GM23338 (cell line): ENCODE measurements at regions not wholly inside any gene's neighbourhood (a gene's known extent, or its start where the extent isn't known, plus 50 kb on each side); places are given as distances from the start of the nearest gene placed in this dataset.

Experiments
- ATAC-seq: fragments of 200-7000 bp; cut with Tn5 transposase; 3 replicates; pipeline ENCODE4 v1.9.1; 2020
- DNase-seq: peaks from one replicate; pipeline ENCODE4 v3.0.0-alpha.2; 2015; ENCODE audit warnings: low spot score
- H2AFZ ChIP-seq: fragments of 200-600 bp; sonication (generic); 2 replicates; pipeline ENCODE4 v1.8.0; 2016; ENCODE audit warnings: antibody characterized with exemption, mild to moderate bottlenecking, moderate library complexity
- H3F3A ChIP-seq: fragments of 200-600 bp; sonication (generic); replicated peaks from 2 replicates; pipeline ENCODE4 v1.8.0; 2017; ENCODE audit warnings: antibody characterized with exemption, mixed run types, low read depth
- H3K27ac ChIP-seq: fragments of 200-600 bp; sonication (generic); 2 replicates; pipeline ENCODE4 v1.6.1; 2016; ENCODE audit warnings: low read depth
- H3K27me3 ChIP-seq: fragments of 200-600 bp; sonication (generic); 2 replicates; pipeline ENCODE4 v1.8.0; 2016; ENCODE audit warnings: mild to moderate bottlenecking, mixed run types, moderate library complexity; ENCODE audit not compliant: insufficient read depth
- H3K36me3 ChIP-seq: fragments of 200-600 bp; sonication (generic); 2 replicates; pipeline ENCODE4 v1.8.0; 2016; ENCODE audit warnings: mild to moderate bottlenecking; ENCODE audit not compliant: insufficient read depth
- H3K4me1 ChIP-seq: fragments of 200-600 bp; sonication (generic); 2 replicates; pipeline ENCODE4 v1.8.0; 2016; ENCODE audit warnings: mild to moderate bottlenecking, moderate library complexity; ENCODE audit not compliant: insufficient read depth
- H3K4me2 ChIP-seq: fragments of 200-600 bp; sonication (generic); 2 replicates; pipeline ENCODE4 v1.7.1; 2017; ENCODE audit warnings: mixed run types
- H3K4me3 ChIP-seq: fragments of 200-600 bp; sonication (generic); 2 replicates; pipeline ENCODE4 v1.6.1; 2016; ENCODE audit warnings: mixed run types
- H3K79me2 ChIP-seq: fragments of 200-600 bp; sonication (generic); replicated peaks from 2 replicates; pipeline ENCODE4 v1.8.0; 2017; ENCODE audit warnings: mild to moderate bottlenecking; ENCODE audit not compliant: insufficient read depth
- H3K9me2 ChIP-seq: fragments of 200-600 bp; sonication (generic); 2 replicates; pipeline ENCODE4 v1.8.0; 2017; ENCODE audit not compliant: insufficient read depth
- H4K20me1 ChIP-seq: fragments of 200-600 bp; sonication (generic); replicated peaks from 2 replicates; pipeline ENCODE4 v1.8.0; 2017; ENCODE audit warnings: mild to moderate bottlenecking; ENCODE audit not compliant: insufficient read depth
- H3K27ac Mint-ChIP-seq: 2 replicates; pipeline ENCODE4 v1.8.0; 2020; ENCODE audit warnings: inconsistent platforms, mild to moderate bottlenecking, moderate library complexity, mixed read lengths
- H3K27me3 Mint-ChIP-seq: 3 replicates; pipeline ENCODE4 v1.8.0; 2022; ENCODE audit warnings: low read depth, mild to moderate bottlenecking, moderate library complexity, mixed read lengths, inconsistent platforms; ENCODE audit not compliant: insufficient read depth, poor library complexity
- H3K36me3 Mint-ChIP-seq: 3 replicates; pipeline ENCODE4 v1.8.0; 2021; ENCODE audit warnings: low read depth, mild to moderate bottlenecking, inconsistent platforms, moderate library complexity, mixed read lengths
- H3K4me1 Mint-ChIP-seq: 3 replicates; pipeline ENCODE4 v1.8.0; 2020; ENCODE audit warnings: mild to moderate bottlenecking, inconsistent platforms, mixed read lengths
- H3K4me3 Mint-ChIP-seq: 3 replicates; pipeline ENCODE4 v1.8.0; 2021; ENCODE audit warnings: moderate library complexity, mild to moderate bottlenecking, inconsistent platforms, mixed read lengths
- H3K9me3 Mint-ChIP-seq: 3 replicates; pipeline ENCODE4 v1.8.0; 2020; ENCODE audit warnings: moderate library complexity, mild to moderate bottlenecking, inconsistent platforms, mixed read lengths
- CREB1 ChIP-seq: fragments of 250-450 bp; sonication (Bioruptor Pico); IDR thresholded peaks from 2 replicates; pipeline ENCODE4 v1.5.0; 2020; ENCODE audit warnings: low read depth, mild to moderate bottlenecking, moderate library complexity
- CTCF ChIP-seq, 2 experiments: fragments of 200-600 bp in 1 of 2; sonication (generic) in 1 of 2; conservative IDR thresholded peaks; 2 replicates each; pipeline versions ENCODE4 v1.5.1 to v1.6.1; 2016 to 2017; ENCODE audit warnings: antibody characterized with exemption in 2 of 2, low read depth in 2 of 2, mild to moderate bottlenecking in 2 of 2, moderate library complexity in 1 of 2
- EZH2 ChIP-seq: fragments of 200-600 bp; sonication (generic); IDR thresholded peaks from one replicate; pipeline ENCODE4 v1.8.0; 2017; ENCODE audit warnings: antibody characterized with exemption, mild to moderate bottlenecking, low read depth; ENCODE audit not compliant: unreplicated experiment
- EZH2phosphoT487 ChIP-seq: fragments of 200-600 bp; sonication (generic); IDR thresholded peaks from one replicate; pipeline ENCODE4 v1.8.1; 2018; ENCODE audit warnings: antibody characterized with exemption; ENCODE audit not compliant: unreplicated experiment
- NANOG ChIP-seq: IDR thresholded peaks from 2 replicates; pipeline ENCODE4 v1.6.1; 2016; ENCODE audit warnings: antibody characterized with exemption, borderline replicate concordance
- POLR2AphosphoS5 ChIP-seq: IDR thresholded peaks from 2 replicates; pipeline ENCODE4 v1.6.1; 2016; ENCODE audit warnings: antibody characterized with exemption, low read depth
- REST ChIP-seq: IDR thresholded peaks from one replicate; pipeline ENCODE4 v1.6.1; 2018; ENCODE audit warnings: antibody characterized with exemption; ENCODE audit not compliant: unreplicated experiment
- STAT1 ChIP-seq: IDR thresholded peaks from one replicate; pipeline ENCODE4 v1.6.1; 2016; ENCODE audit warnings: antibody characterized with exemption; ENCODE audit not compliant: unreplicated experiment
- ZNF114 ChIP-seq: fragments of 250-450 bp; sonication (Bioruptor Pico); IDR thresholded peaks from 2 replicates; pipeline ENCODE4 v1.5.0; 2020; ENCODE audit warnings: mild to moderate bottlenecking, moderate library complexity
- ZNF331 ChIP-seq: fragments of 250-450 bp; sonication (Bioruptor Pico); IDR thresholded peaks from 2 replicates; pipeline ENCODE4 v1.5.0; 2020; ENCODE audit warnings: low read depth, mild to moderate bottlenecking, moderate library complexity
- TF ChIP-seq, protein P1 (sequence below): fragments of 250-450 bp; sonication (Bioruptor Pico); IDR thresholded peaks from 2 replicates; pipeline ENCODE4 v1.5.0; 2020; ENCODE audit warnings: mild to moderate bottlenecking, moderate library complexity

DNA sequence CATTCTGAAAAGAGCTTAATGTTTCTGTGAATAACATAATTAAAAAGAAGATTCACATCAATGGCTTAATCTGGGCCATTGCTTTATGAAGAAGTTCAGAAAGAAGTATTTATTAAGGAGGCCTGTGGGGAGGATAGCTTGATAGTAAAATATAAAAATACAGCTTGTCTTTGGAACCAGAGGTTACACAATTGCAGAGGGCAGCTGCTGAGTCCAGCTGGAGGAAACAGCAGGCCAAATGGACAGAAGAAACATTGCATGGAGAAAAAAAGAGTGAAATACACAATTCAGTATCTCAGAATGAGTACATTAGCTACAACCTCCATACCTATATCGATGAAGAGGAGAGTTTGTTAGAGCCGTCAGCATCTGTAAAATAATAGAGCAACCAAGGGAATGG lies 148.0 kb upstream of the NPY2R start (continued):
- TF ChIP-seq EZH2phosphoT487 = no peak
- TF ChIP-seq NANOG = no peak

DNA sequence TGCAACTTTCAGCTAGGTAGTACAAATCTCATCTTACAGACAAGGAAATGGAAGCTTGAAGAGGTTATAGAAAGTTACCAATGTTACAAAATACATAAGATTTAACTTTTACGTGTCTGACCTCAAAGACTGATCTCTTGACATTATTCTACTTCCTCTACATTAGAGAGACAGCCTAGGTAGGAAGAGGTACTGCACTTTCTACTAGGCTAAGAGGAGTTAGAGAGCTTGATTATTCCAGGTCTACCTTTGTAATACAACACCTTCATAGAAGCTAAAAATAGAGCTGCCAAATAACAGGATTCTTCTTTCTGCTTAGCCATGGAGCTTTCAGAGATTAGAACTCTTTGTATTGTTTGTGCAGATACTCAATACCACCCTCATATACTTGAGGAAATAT lies 147.6 kb upstream of the NPY2R start:
- Histone ChIP-seq H3K4me1 (peaks cover 20% of the 10 kb centered on the region), H3K4me2 (no peak overlapping the region), H3K36me3 (no peaks in the 10 kb centered on the region), H3K9me2 (no peaks in the 10 kb centered on the region), H3K4me3 (no peak overlapping the region), H4K20me1 (no peaks in the 10 kb centered on the region), H3F3A (no peaks in the 10 kb centered on the region), H2AFZ (no peak overlapping the region), H3K27me3 (no peaks in the 10 kb centered on the region), H3K79me2 (no peaks in the 10 kb centered on the region), H3K27ac (no peak overlapping the region)
- H3K27ac Mint-ChIP-seq = no peak overlapping the region
- H3K27me3 Mint-ChIP-seq = no peaks in the 10 kb centered on the region
- H3K4me3 Mint-ChIP-seq = no peak overlapping the region
- H3K9me3 Mint-ChIP-seq = no peaks in the 10 kb centered on the region
- DNase-seq (peak; percentile 41), ATAC-seq (peak; percentile 74)
- peaks cover 25% of the 10 kb centered on the region for H3K4me1 Mint-ChIP-seq
- TF ChIP-seq POLR2AphosphoS5 (no peak), ZNF114 (CRISPR knock-in tag) (no peak), EZH2 (no peak), CTCF (conservative IDR thresholded peaks at IDR 0.05; ENCODE audit: low read depth in 2 of 2) (no peak), CREB1 (CRISPR knock-in tag) (no peak), ZNF331 (CRISPR knock-in tag) (no peak), STAT1 (no peak), EZH2phosphoT487 (no peak), REST (no peak)
- TF ChIP-seq, protein P1, sequence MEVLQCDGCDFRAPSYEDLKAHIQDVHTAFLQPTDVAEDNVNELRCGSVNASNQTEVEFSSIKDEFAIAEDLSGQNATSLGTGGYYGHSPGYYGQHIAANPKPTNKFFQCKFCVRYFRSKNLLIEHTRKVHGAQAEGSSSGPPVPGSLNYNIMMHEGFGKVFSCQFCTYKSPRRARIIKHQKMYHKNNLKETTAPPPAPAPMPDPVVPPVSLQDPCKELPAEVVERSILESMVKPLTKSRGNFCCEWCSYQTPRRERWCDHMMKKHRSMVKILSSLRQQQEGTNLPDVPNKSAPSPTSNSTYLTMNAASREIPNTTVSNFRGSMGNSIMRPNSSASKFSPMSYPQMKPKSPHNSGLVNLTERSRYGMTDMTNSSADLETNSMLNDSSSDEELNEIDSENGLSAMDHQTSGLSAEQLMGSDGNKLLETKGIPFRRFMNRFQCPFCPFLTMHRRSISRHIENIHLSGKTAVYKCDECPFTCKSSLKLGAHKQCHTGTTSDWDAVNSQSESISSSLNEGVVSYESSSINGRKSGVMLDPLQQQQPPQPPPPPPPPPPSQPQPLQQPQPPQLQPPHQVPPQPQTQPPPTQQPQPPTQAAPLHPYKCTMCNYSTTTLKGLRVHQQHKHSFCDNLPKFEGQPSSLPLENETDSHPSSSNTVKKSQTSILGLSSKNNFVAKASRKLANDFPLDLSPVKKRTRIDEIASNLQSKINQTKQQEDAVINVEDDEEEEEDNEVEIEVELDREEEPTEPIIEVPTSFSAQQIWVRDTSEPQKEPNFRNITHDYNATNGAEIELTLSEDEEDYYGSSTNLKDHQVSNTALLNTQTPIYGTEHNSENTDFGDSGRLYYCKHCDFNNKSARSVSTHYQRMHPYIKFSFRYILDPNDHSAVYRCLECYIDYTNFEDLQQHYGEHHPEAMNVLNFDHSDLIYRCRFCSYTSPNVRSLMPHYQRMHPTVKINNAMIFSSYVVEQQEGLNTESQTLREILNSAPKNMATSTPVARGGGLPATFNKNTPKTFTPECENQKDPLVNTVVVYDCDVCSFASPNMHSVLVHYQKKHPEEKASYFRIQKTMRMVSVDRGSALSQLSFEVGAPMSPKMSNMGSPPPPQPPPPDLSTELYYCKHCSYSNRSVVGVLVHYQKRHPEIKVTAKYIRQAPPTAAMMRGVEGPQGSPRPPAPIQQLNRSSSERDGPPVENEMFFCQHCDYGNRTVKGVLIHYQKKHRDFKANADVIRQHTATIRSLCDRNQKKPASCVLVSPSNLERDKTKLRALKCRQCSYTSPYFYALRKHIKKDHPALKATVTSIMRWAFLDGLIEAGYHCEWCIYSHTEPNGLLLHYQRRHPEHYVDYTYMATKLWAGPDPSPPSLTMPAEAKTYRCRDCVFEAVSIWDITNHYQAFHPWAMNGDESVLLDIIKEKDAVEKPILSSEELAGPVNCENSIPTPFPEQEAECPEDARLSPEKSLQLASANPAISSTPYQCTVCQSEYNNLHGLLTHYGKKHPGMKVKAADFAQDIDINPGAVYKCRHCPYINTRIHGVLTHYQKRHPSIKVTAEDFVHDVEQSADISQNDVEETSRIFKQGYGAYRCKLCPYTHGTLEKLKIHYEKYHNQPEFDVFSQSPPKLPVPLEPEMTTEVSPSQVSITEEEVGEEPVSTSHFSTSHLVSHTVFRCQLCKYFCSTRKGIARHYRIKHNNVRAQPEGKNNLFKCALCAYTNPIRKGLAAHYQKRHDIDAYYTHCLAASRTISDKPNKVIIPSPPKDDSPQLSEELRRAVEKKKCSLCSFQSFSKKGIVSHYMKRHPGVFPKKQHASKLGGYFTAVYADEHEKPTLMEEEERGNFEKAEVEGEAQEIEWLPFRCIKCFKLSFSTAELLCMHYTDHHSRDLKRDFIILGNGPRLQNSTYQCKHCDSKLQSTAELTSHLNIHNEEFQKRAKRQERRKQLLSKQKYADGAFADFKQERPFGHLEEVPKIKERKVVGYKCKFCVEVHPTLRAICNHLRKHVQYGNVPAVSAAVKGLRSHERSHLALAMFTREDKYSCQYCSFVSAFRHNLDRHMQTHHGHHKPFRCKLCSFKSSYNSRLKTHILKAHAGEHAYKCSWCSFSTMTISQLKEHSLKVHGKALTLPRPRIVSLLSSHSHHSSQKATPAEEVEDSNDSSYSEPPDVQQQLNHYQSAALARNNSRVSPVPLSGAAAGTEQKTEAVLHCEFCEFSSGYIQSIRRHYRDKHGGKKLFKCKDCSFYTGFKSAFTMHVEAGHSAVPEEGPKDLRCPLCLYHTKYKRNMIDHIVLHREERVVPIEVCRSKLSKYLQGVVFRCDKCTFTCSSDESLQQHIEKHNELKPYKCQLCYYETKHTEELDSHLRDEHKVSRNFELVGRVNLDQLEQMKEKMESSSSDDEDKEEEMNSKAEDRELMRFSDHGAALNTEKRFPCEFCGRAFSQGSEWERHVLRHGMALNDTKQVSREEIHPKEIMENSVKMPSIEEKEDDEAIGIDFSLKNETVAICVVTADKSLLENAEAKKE (CRISPR knock-in tag) = no peak
- H3K36me3 Mint-ChIP-seq = no peaks in the 10 kb centered on the region
